ENCODE measurements at regions not wholly inside any gene's neighbourhood (a gene's known extent, or its start where the extent isn't known, plus 50 kb on each side); places are given as distances from the start of the nearest gene placed in this dataset.
"Not testable (repeated sequence)": the region's sequence is repeated elsewhere in the genome, so short reads cannot be mapped to it uniquely, and the experiment has no call there.

GRCh38 chr3:189419683-189420082 lies 211.5 kb upstream of the TP63 start:
- CTCF ChIA-PET, result interaction anchor here (1.2 kb wide), 1 partner anchor 55 kb away, joined by 3 read pairs; no protein-coding TSS in a partner anchor
- ATAC-seq, result no peak
- intact Hi-C loops (cut with micrococcal nuclease), result no loop called here

GRCh38 chr3:189424922-189425321 lies 206.3 kb upstream of the TP63 start:
- no peak overlapping the region for H3K4me3 Mint-ChIP-seq
- TF ChIP-seq, protein P1, sequence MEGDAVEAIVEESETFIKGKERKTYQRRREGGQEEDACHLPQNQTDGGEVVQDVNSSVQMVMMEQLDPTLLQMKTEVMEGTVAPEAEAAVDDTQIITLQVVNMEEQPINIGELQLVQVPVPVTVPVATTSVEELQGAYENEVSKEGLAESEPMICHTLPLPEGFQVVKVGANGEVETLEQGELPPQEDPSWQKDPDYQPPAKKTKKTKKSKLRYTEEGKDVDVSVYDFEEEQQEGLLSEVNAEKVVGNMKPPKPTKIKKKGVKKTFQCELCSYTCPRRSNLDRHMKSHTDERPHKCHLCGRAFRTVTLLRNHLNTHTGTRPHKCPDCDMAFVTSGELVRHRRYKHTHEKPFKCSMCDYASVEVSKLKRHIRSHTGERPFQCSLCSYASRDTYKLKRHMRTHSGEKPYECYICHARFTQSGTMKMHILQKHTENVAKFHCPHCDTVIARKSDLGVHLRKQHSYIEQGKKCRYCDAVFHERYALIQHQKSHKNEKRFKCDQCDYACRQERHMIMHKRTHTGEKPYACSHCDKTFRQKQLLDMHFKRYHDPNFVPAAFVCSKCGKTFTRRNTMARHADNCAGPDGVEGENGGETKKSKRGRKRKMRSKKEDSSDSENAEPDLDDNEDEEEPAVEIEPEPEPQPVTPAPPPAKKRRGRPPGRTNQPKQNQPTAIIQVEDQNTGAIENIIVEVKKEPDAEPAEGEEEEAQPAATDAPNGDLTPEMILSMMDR (IDR thresholded peaks at IDR 0.05), result no peak
- no peaks in the 10 kb centered on the region for H3K4me1 Mint-ChIP-seq (ENCODE audit: low read depth)
- no peak for DNase-seq
- intact Hi-C loops (cut with micrococcal nuclease), result no loop called here
- no peaks in the 10 kb centered on the region for H3K36me3 Mint-ChIP-seq (ENCODE audit: low read depth)
- no peak overlapping the region for H3K27ac Mint-ChIP-seq
- no peaks in the 10 kb centered on the region for H3K9me3 Mint-ChIP-seq
- no peak for ATAC-seq
- CTCF ChIA-PET, result interaction anchor here (1.6 kb wide), 1 partner anchor 152 kb away, joined by 6 read pairs; no protein-coding TSS in a partner anchor
- POLR2A ChIA-PET, result no interaction called here
- no peaks in the 10 kb centered on the region for H3K27me3 Mint-ChIP-seq

More at GRCh38 chr3:189419683-189420082, 211.5 kb upstream of the TP63 start:
- no peaks in the 10 kb centered on the region for H3K9me3 Mint-ChIP-seq
- POLR2A ChIA-PET, result no interaction called here
- H3K4me3 Mint-ChIP-seq, result no peak overlapping the region
- H3K27me3 Mint-ChIP-seq, result peaks cover 3% of the 10 kb centered on the region
- no peak overlapping the region for H3K27ac Mint-ChIP-seq
- H3K36me3 Mint-ChIP-seq (ENCODE audit: low read depth), result no peaks in the 10 kb centered on the region
- no peak for DNase-seq
- no peaks in the 10 kb centered on the region for H3K4me1 Mint-ChIP-seq (ENCODE audit: low read depth)
- TF ChIP-seq, protein P1 (IDR thresholded peaks at IDR 0.05), result no peak

- H3K27ac Mint-ChIP-seq, result no peak overlapping the region
- DNase-seq (no peak), ATAC-seq (no peak)
- CTCF ChIA-PET, result no interaction called here
- no peaks in the 10 kb centered on the region for H3K27me3 Mint-ChIP-seq
- no peaks in the 10 kb centered on the region for H3K4me1 Mint-ChIP-seq (ENCODE audit: low read depth)
- no peak overlapping the region for H3K4me3 Mint-ChIP-seq
- H3K9me3 Mint-ChIP-seq, result peaks cover 5% of the 10 kb centered on the region
- TF ChIP-seq, protein P1 (IDR thresholded peaks at IDR 0.05), result no peak
- intact Hi-C loops (cut with micrococcal nuclease), result no loop called here
- POLR2A ChIA-PET, result no interaction called here
- peaks cover 1% of the 10 kb centered on the region for H3K36me3 Mint-ChIP-seq (ENCODE audit: low read depth)
These were observed 202.2 kb upstream of the TP63 start for GRCh38 chr3:189429019-189429418.

- Mint-ChIP-seq H3K27me3 (no peaks in the 10 kb centered on the region), H3K36me3 (ENCODE audit: low read depth) (peaks cover 1% of the 10 kb centered on the region), H3K9me3 (peaks cover 5% of the 10 kb centered on the region), H3K27ac (no peak overlapping the region), H3K4me3 (no peak overlapping the region), H3K4me1 (ENCODE audit: low read depth) (no peaks in the 10 kb centered on the region)
- CTCF ChIA-PET, result no interaction called here
- TF ChIP-seq, protein P1 (IDR thresholded peaks at IDR 0.05), result no peak
- intact Hi-C loops (cut with micrococcal nuclease), result no loop called here
- no peak for DNase-seq
- ATAC-seq, result no peak
- POLR2A ChIA-PET, result no interaction called here
These were observed 201.0 kb upstream of the TP63 start for GRCh38 chr3:189430166-189430565.

- intact Hi-C loops (cut with micrococcal nuclease); DNase-seq; ATAC-seq; CTCF ChIA-PET; H3K9me3 Mint-ChIP-seq; H3K4me3 Mint-ChIP-seq; H3K4me1 Mint-ChIP-seq (ENCODE audit: low read depth); H3K27ac Mint-ChIP-seq; H3K36me3 Mint-ChIP-seq (ENCODE audit: low read depth); POLR2A ChIA-PET; H3K27me3 Mint-ChIP-seq: not testable (repeated sequence)
These were observed 188.9 kb upstream of the TP63 start for GRCh38 chr3:189442257-189442656.
